DND-41 (cell line): ENCODE measurements at regions not wholly inside any gene's neighbourhood (a gene's known extent, or its start where the extent isn't known, plus 50 kb on each side); places are given as distances from the start of the nearest gene placed in this dataset.

ENCODE experiments used
- ATAC-seq: fragments of 200-7000 bp; cut with Tn5 transposase; 3 replicates; pipeline ENCODE4 v1.9.1; 2021; ENCODE audit warnings: low read depth; ENCODE audit not compliant: insufficient read depth
- DNase-seq: peaks from one replicate; pipeline ENCODE4 v3.0.0-alpha.2; 2020
- H2AFZ ChIP-seq: 2 replicates; pipeline ENCODE4 v1.6.0; 2012; ENCODE audit warnings: low read depth, low read length
- H3K27ac ChIP-seq: 2 replicates; pipeline ENCODE4 v1.5.1; 2012; ENCODE audit warnings: low read length, inconsistent platforms
- H3K27me3 ChIP-seq: fragments of 200-600 bp; sonication (generic); 2 replicates; pipeline ENCODE4 v1.6.0; 2012; ENCODE audit warnings: low read length, mild to moderate bottlenecking, inconsistent platforms; ENCODE audit not compliant: insufficient read depth, poor library complexity
- H3K36me3 ChIP-seq: 2 replicates; pipeline ENCODE4 v1.5.1; 2012; ENCODE audit warnings: low read length, inconsistent platforms; ENCODE audit not compliant: insufficient read depth
- H3K4me1 ChIP-seq: 2 replicates; pipeline ENCODE4 v1.5.1; 2012; ENCODE audit warnings: mild to moderate bottlenecking, low read length; ENCODE audit not compliant: insufficient read depth
- H3K4me2 ChIP-seq: 2 replicates; pipeline ENCODE4 v1.6.0; 2012; ENCODE audit warnings: mild to moderate bottlenecking, moderate library complexity, low read length, inconsistent platforms; ENCODE audit not compliant: insufficient read depth
- H3K4me3 ChIP-seq, 2 experiments: fragments of 200-600 bp in 1 of 2; shearing (Covaris generic) in 1 of 2; 2 replicates each; pipeline ENCODE4 v1.5.1; 2012 to 2016; ENCODE audit warnings: inconsistent platforms in 2 of 2, low read length in 2 of 2, mild to moderate bottlenecking in 2 of 2, low read depth in 1 of 2, moderate library complexity in 1 of 2
- H3K79me2 ChIP-seq: 2 replicates; pipeline ENCODE4 v1.6.0; 2012; ENCODE audit warnings: low read length, inconsistent platforms; ENCODE audit not compliant: insufficient read depth
- H3K9ac ChIP-seq: 2 replicates; pipeline ENCODE4 v1.6.0; 2012; ENCODE audit warnings: low read depth, mild to moderate bottlenecking, inconsistent platforms, low read length, moderate library complexity
- H3K9me3 ChIP-seq: 2 replicates; pipeline ENCODE4 v1.5.1; 2012; ENCODE audit warnings: low read length, moderate library complexity, mild to moderate bottlenecking, inconsistent platforms; ENCODE audit not compliant: insufficient read depth, severe bottlenecking
- H4K20me1 ChIP-seq: 2 replicates; pipeline ENCODE4 v1.6.0; 2012; ENCODE audit warnings: low read length; ENCODE audit not compliant: insufficient read depth
- CTCF ChIP-seq: IDR thresholded peaks from 2 replicates; pipeline ENCODE4 v1.5.1; 2012; ENCODE audit warnings: borderline replicate concordance, low read length, moderate library complexity, mild to moderate bottlenecking; ENCODE audit not compliant: poor library complexity, severe bottlenecking; ENCODE audit errors: extremely low read depth
- EZH2 ChIP-seq: IDR thresholded peaks from 3 replicates; pipeline ENCODE4 v1.6.1; 2012; ENCODE audit warnings: borderline replicate concordance, low read depth, mild to moderate bottlenecking, moderate library complexity, low read length, inconsistent platforms; ENCODE audit not compliant: severe bottlenecking

- H2AFZ ChIP-seq: no peak overlapping the region
- no peak overlapping the region for H3K4me3 ChIP-seq
- H4K20me1 ChIP-seq: no peaks in the 10 kb centered on the region
- H3K9ac ChIP-seq: no peak overlapping the region
- H3K4me2 ChIP-seq: no peak overlapping the region
- TF ChIP-seq EZH2 (no peak), CTCF (no peak)
- no peak overlapping the region for H3K27ac ChIP-seq
- no peaks in the 10 kb centered on the region for H3K79me2 ChIP-seq
- no peaks in the 10 kb centered on the region for H3K27me3 ChIP-seq
- DNase-seq (no peak), ATAC-seq (no peak)
- no peaks in the 10 kb centered on the region for H3K4me1 ChIP-seq
- H3K9me3 ChIP-seq: no peaks in the 10 kb centered on the region
- H3K36me3 ChIP-seq: no peaks in the 10 kb centered on the region
Observed at GRCh38 chr2:163255086-163255485, 416.5 kb upstream of the KCNH7 start.

- Histone ChIP-seq H3K9ac (no peak overlapping the region), H4K20me1 (no peaks in the 10 kb centered on the region), H3K4me3 (no peak overlapping the region), H3K27ac (no peak overlapping the region), H3K79me2 (no peaks in the 10 kb centered on the region), H3K27me3 (no peaks in the 10 kb centered on the region), H3K4me1 (no peaks in the 10 kb centered on the region), H3K36me3 (no peaks in the 10 kb centered on the region), H3K4me2 (no peak overlapping the region), H2AFZ (no peak overlapping the region), H3K9me3 (no peaks in the 10 kb centered on the region)
- no peak for ATAC-seq
- no peak for TF ChIP-seq EZH2
- TF ChIP-seq CTCF: no peak
- DNase-seq: no peak
Observed at GRCh38 chr2:163253621-163254285, 415.2 kb upstream of the KCNH7 start.

GRCh38 chr2:163252199-163252598, 413.6 kb upstream of the KCNH7 start:
- Histone ChIP-seq H4K20me1 (no peaks in the 10 kb centered on the region), H3K4me1 (no peaks in the 10 kb centered on the region), H3K4me2 (no peak overlapping the region), H3K9ac (no peak overlapping the region), H3K27me3 (no peaks in the 10 kb centered on the region), H3K79me2 (no peaks in the 10 kb centered on the region), H2AFZ (no peak overlapping the region), H3K36me3 (no peaks in the 10 kb centered on the region), H3K9me3 (no peaks in the 10 kb centered on the region), H3K27ac (no peak overlapping the region), H3K4me3 (no peak overlapping the region)
- no peak for TF ChIP-seq EZH2
- no peak for TF ChIP-seq CTCF
- DNase-seq (no peak), ATAC-seq (no peak)
